ENCODE measurements at regions not wholly inside any gene's neighbourhood (a gene's known extent, or its start where the extent isn't known, plus 50 kb on each side); places are given as distances from the start of the nearest gene placed in this dataset.

GRCh38 chr5:54831233-54831632 is 154.2 kb downstream of the ESM1 start:
- TF ChIP-seq CTCF (IDR thresholded peaks at IDR 0.05) (no peak), NRF1 (IDR thresholded peaks at IDR 0.05; ENCODE audit: low read depth, low read length) (no peak), MAX (IDR thresholded peaks at IDR 0.05; ENCODE audit: low read depth) (no peak), TCF12 (IDR thresholded peaks at IDR 0.05) (no peak), MXI1 (IDR thresholded peaks at IDR 0.05; ENCODE audit: low read depth, low read length) (no peak), GABPA (IDR thresholded peaks at IDR 0.05; ENCODE audit: low read depth) (no peak), POLR2AphosphoS5 (IDR thresholded peaks at IDR 0.05; ENCODE audit: low read depth, low read length) (no peak), RFX5 (IDR thresholded peaks at IDR 0.05; ENCODE audit: low read length) (no peak)

Measured in SK-N-SH (cell line).